HEK293 (cell line): ENCODE measurements at regions not wholly inside any gene's neighbourhood (a gene's known extent, or its start where the extent isn't known, plus 50 kb on each side); places are given as distances from the start of the nearest gene placed in this dataset.

Experiments used
- CTCF ChIA-PET: fragments of 350-600 bp; formaldehyde crosslinking; extraction: SDS; loops from one replicate; lab custom pipeline; 2021; ENCODE audit warnings: antibody characterized with exemption; lab: Yijun Ruan, JAX
- POLR2A ChIA-PET: fragments of 300-600 bp; formaldehyde crosslinking; extraction: SDS; loops from one replicate; lab custom pipeline; 2020; ENCODE audit warnings: antibody characterized with exemption, inconsistent platforms; lab: Yijun Ruan, JAX
- H3K27ac ChIP-seq: fragments of 200-500 bp; sonication (Bioruptor generic); 2 replicates; pipeline ENCODE4 v1.5.1; 2014; ENCODE audit warnings: low read depth, low read length, control low read depth, inconsistent platforms; ENCODE audit errors: extremely low read depth
- H3K36me3 ChIP-seq, 2 experiments: fragments of 200-500 bp in 1 of 2; sonication (Bioruptor generic) in 1 of 2; 1 replicate in 1 of 2; 2 replicates in 1 of 2; pipeline ENCODE4 v1.5.1; 2014 to 2017; ENCODE audit warnings: inconsistent platforms in 2 of 2, low read length in 2 of 2; ENCODE audit not compliant: control insufficient read depth in 2 of 2, insufficient read depth in 1 of 2
- H3K4me1 ChIP-seq: fragments of 200-500 bp; sonication (Bioruptor generic); 2 replicates; pipeline ENCODE4 v1.5.1; 2014; ENCODE audit warnings: mild to moderate bottlenecking, low read length, inconsistent platforms; ENCODE audit not compliant: control insufficient read depth, insufficient read depth
- H3K4me3 ChIP-seq: 2 replicates; pipeline ENCODE4 v1.5.1; 2011; ENCODE audit warnings: low read depth, mild to moderate bottlenecking, control low read depth, low read length, moderate library complexity
- H3K9me3 ChIP-seq: fragments of 200-500 bp; sonication (Bioruptor generic); 2 replicates; pipeline ENCODE4 v1.5.1; 2014; ENCODE audit warnings: low read depth, low read length, inconsistent platforms; ENCODE audit not compliant: control insufficient read depth, insufficient read depth
- GLI4 ChIP-seq: fragments of 450-650 bp; formaldehyde crosslinking; IDR thresholded peaks from 2 replicates; pipeline ENCODE4 v1.5.1; 2016; ENCODE audit warnings: missing biosample characterization, missing genetic modification characterization
- GLIS1 ChIP-seq: fragments of 450-650 bp; formaldehyde crosslinking; IDR thresholded peaks from 2 replicates; pipeline ENCODE4 v1.5.1; 2016; ENCODE audit warnings: missing biosample characterization, missing genetic modification characterization
- HOXC10 ChIP-seq: sonication (generic); formaldehyde crosslinking; IDR thresholded peaks from 2 replicates; pipeline ENCODE4 v1.8.1; 2023; ENCODE audit warnings: mild to moderate bottlenecking, missing genetic modification reagents
- HOXD13 ChIP-seq: sonication (generic); formaldehyde crosslinking; IDR thresholded peaks from 2 replicates; pipeline ENCODE4 v1.8.0; 2022; ENCODE audit warnings: missing genetic modification reagents, borderline replicate concordance
- KLF10 ChIP-seq: fragments of 450-650 bp; IDR thresholded peaks from 2 replicates; pipeline ENCODE4 v1.5.1; 2018; ENCODE audit warnings: missing biosample characterization, mild to moderate bottlenecking, missing genetic modification characterization
- PRDM1 ChIP-seq: fragments of 450-650 bp; formaldehyde crosslinking; IDR thresholded peaks from 2 replicates; pipeline ENCODE4; 2016; ENCODE audit warnings: missing biosample characterization, missing genetic modification characterization
- SP7 ChIP-seq: fragments of 450-650 bp; formaldehyde crosslinking; IDR thresholded peaks from 2 replicates; pipeline ENCODE4 v1.5.1; 2016; ENCODE audit warnings: missing biosample characterization, missing genetic modification characterization
- ZBTB7A ChIP-seq: fragments of 450-650 bp; formaldehyde crosslinking; IDR thresholded peaks from 2 replicates; pipeline ENCODE4 v1.5.1; 2016; ENCODE audit warnings: low read depth, missing biosample characterization, missing genetic modification characterization
- ZNF133 ChIP-seq: fragments of 450-650 bp; formaldehyde crosslinking; IDR thresholded peaks from 2 replicates; pipeline ENCODE4 v1.5.1; 2016; ENCODE audit warnings: missing biosample characterization, missing genetic modification characterization
- ZNF16 ChIP-seq: fragments of 450-650 bp; formaldehyde crosslinking; IDR thresholded peaks from 2 replicates; pipeline ENCODE4 v1.5.1; 2016; ENCODE audit warnings: low read depth, missing biosample characterization, missing genetic modification characterization
- ZNF19 ChIP-seq: fragments of 450-650 bp; formaldehyde crosslinking; IDR thresholded peaks from 2 replicates; pipeline ENCODE4; 2016; ENCODE audit warnings: missing biosample characterization, missing genetic modification characterization, low read depth
- ZNF2 ChIP-seq: fragments of 450-650 bp; formaldehyde crosslinking; IDR thresholded peaks from 2 replicates; pipeline ENCODE4 v1.5.1; 2016; ENCODE audit warnings: missing biosample characterization, missing genetic modification characterization
- ZNF202 ChIP-seq: fragments of 450-650 bp; formaldehyde crosslinking; IDR thresholded peaks from 2 replicates; pipeline ENCODE4 v1.5.1; 2016; ENCODE audit warnings: missing biosample characterization, missing genetic modification characterization, borderline replicate concordance
- ZNF24 ChIP-seq: fragments of 450-650 bp; formaldehyde crosslinking; IDR thresholded peaks from 2 replicates; pipeline ENCODE4 v1.5.1; 2016; ENCODE audit warnings: missing biosample characterization, missing genetic modification characterization
- ZNF521 ChIP-seq: fragments of 450-650 bp; formaldehyde crosslinking; IDR thresholded peaks from 2 replicates; pipeline ENCODE4 v1.5.1; 2017; ENCODE audit warnings: missing biosample characterization, mild to moderate bottlenecking, missing genetic modification characterization
- ZNF600 ChIP-seq: fragments of 450-650 bp; formaldehyde crosslinking; IDR thresholded peaks from 2 replicates; pipeline ENCODE4 v1.5.1; 2016; ENCODE audit warnings: missing biosample characterization, missing genetic modification characterization
- ZNF626 ChIP-seq: fragments of 450-650 bp; sonication (Bioruptor Pico); formaldehyde crosslinking; IDR thresholded peaks from 2 replicates; pipeline ENCODE4 v1.5.1; 2018; ENCODE audit warnings: missing biosample characterization, missing genetic modification characterization, inconsistent platforms
- ZNF629 ChIP-seq: fragments of 450-650 bp; formaldehyde crosslinking; IDR thresholded peaks from 2 replicates; pipeline ENCODE4 v1.5.1; 2017; ENCODE audit warnings: missing biosample characterization, missing genetic modification characterization
- ZNF707 ChIP-seq: fragments of 450-650 bp; formaldehyde crosslinking; IDR thresholded peaks from 2 replicates; pipeline ENCODE4 v1.5.1; 2016; ENCODE audit warnings: missing biosample characterization, missing genetic modification characterization
- ZSCAN30 ChIP-seq: fragments of 450-650 bp; IDR thresholded peaks from 2 replicates; pipeline ENCODE4 v1.5.1; 2018; ENCODE audit warnings: missing biosample characterization, mild to moderate bottlenecking, missing genetic modification characterization, moderate library complexity
- TF ChIP-seq, protein P1 (sequence below): fragments of 450-650 bp; formaldehyde crosslinking; IDR thresholded peaks from 2 replicates; pipeline ENCODE4 v1.5.1; 2017; ENCODE audit warnings: missing biosample characterization, missing genetic modification characterization
- TF ChIP-seq, protein P2 (sequence below): fragments of 450-650 bp; formaldehyde crosslinking; IDR thresholded peaks from 2 replicates; pipeline ENCODE4 v1.5.1; 2016; ENCODE audit warnings: missing biosample characterization, missing genetic modification characterization
- TF ChIP-seq, protein P3 (sequence below): fragments of 450-650 bp; formaldehyde crosslinking; IDR thresholded peaks from 2 replicates; pipeline ENCODE4 v1.5.1; 2016; ENCODE audit warnings: missing biosample characterization, missing genetic modification characterization, low read depth
- TF ChIP-seq, protein P4 (sequence below): fragments of 450-650 bp; formaldehyde crosslinking; optimal IDR thresholded peaks from 2 replicates; pipeline ENCODE3; 2016; ENCODE audit warnings: missing biosample characterization, mild to moderate bottlenecking, missing genetic modification characterization
- TF ChIP-seq, protein P5 (sequence below): IDR thresholded peaks from 2 replicates; pipeline ENCODE4 v1.6.1; 2011; ENCODE audit warnings: mild to moderate bottlenecking, low read depth, low read length, borderline replicate concordance

DNA sequence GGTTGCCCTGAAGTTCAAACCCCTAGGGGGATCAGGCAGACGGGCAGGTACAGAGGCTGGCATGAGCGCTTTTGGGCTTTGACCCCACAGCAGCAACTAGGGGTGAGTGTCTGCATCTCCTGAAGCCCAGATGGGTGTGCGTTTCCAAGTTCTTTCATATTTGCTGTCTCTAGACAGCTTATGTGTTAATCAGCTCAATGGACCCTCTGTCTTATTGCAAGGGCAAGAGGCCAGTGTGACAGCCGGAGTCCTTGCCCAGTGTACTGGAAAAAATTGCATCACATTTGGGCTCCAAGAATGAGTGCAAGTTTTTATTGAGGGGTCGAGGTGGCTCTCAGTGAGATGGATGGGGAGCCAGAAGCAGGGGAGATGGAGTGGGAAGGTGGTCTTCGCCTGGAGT lies 1863.7 kb upstream of the RAG2 start:
- POLR2A ChIA-PET = no interaction called here
- Histone ChIP-seq H3K9me3 (no peaks in the 10 kb centered on the region), H3K36me3 (no peaks in the 10 kb centered on the region), H3K4me3 (no peak overlapping the region), H3K27ac (no peak overlapping the region), H3K4me1 (no peaks in the 10 kb centered on the region)
- TF ChIP-seq ZBTB7A (tag by site-specific recombination) (no peak), ZNF16 (tag by site-specific recombination) (no peak), ZNF626 (tag by site-specific recombination) (no peak), ZNF202 (no peak), ZNF707 (tag by site-specific recombination) (no peak), ZNF2 (tag by site-specific recombination) (no peak), ZNF24 (no peak), PRDM1 (tag by site-specific recombination) (no peak), ZNF600 (tag by site-specific recombination) (no peak), ZNF133 (tag by site-specific recombination) (no peak)
- CTCF ChIA-PET = no interaction called here

DNA sequence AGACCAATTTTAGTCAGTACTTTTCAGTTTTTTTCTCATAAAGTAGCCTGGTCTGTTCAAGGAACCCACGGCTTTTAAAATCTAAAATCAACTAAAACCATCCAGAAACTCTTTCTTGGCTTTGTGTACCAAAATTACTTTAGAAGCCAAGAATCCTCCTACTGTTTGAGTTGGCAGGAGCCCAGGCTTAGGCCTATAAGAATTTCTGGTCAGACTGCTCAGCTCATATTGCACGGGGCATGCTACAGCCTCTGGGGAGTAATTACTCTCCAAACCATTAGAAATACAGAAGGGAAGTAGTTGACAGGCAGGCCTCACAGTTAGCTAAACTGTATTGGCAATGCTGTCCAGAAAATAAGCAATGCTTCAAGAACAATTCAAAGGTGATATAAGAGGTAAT lies 1862.9 kb upstream of the RAG2 start:
- Histone ChIP-seq H3K9me3 (no peaks in the 10 kb centered on the region), H3K36me3 (no peaks in the 10 kb centered on the region), H3K27ac (no peak overlapping the region), H3K4me1 (no peaks in the 10 kb centered on the region), H3K4me3 (no peak overlapping the region)
- CTCF ChIA-PET = no interaction called here
- POLR2A ChIA-PET = no interaction called here
- TF ChIP-seq, protein P1, sequence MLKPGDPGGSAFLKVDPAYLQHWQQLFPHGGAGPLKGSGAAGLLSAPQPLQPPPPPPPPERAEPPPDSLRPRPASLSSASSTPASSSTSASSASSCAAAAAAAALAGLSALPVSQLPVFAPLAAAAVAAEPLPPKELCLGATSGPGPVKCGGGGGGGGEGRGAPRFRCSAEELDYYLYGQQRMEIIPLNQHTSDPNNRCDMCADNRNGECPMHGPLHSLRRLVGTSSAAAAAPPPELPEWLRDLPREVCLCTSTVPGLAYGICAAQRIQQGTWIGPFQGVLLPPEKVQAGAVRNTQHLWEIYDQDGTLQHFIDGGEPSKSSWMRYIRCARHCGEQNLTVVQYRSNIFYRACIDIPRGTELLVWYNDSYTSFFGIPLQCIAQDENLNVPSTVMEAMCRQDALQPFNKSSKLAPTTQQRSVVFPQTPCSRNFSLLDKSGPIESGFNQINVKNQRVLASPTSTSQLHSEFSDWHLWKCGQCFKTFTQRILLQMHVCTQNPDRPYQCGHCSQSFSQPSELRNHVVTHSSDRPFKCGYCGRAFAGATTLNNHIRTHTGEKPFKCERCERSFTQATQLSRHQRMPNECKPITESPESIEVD (tag by site-specific recombination) = peak; percentile 78
- peak; percentile 34; the same call in 1 of the 2 replicates for TF ChIP-seq ZNF629
- TF ChIP-seq GLI4 = no peak

DNA sequence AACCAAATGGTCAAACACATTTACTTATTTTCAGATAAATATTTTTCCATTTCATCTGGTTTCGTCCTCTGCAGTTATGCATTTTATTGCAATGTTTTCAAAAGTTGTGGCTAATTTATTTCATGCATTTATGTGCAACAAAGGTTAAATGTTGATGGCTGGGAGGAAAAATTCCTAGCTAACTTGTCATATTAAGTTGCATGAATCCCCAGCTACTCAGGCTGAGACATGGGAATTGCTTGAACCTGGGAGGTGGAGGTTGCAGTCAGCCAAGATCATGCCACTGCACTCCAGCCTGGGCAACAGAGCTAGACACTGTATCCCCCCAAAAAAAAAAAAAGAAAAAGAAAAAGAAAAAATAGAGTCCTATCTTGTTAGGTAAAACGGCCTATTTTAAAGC lies 1862.4 kb upstream of the RAG2 start:
- Histone ChIP-seq H3K4me3 (no peak overlapping the region), H3K27ac (no peak overlapping the region), H3K36me3 (no peaks in the 10 kb centered on the region), H3K9me3 (no peaks in the 10 kb centered on the region), H3K4me1 (no peaks in the 10 kb centered on the region)
- ChIA-PET CTCF (no interaction called here), POLR2A (no interaction called here)
- TF ChIP-seq GLIS1 (tag by site-specific recombination) (no peak), ZSCAN30 (no peak), HOXC10 (no peak), SP7 (tag by site-specific recombination) (no peak)

DNA sequence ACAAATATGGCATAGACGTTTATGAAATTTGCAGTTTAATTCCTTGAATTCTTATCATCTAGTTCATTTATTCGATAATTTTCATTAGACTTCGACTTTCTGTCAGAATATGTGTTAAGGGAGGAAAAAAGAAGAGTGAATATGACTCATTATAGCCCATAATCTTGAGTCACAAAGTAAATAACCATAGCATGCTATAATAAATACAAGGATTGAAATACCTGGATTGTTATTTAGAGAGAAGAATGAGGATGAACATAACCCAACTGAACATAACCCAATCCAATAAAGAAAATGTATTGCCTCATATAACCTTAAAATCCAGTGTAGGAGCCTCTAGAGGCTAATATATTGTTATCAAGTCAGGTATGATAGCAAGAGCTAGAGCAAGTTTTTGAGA lies 1858.3 kb upstream of the RAG2 start:
- H3K27ac ChIP-seq = no peak overlapping the region
- CTCF ChIA-PET = no interaction called here
- TF ChIP-seq ZNF19 (no peak), HOXD13 (CRISPR knock-in tag) (no peak), ZNF521 (tag by site-specific recombination) (no peak), KLF10 (tag by site-specific recombination) (no peak)
- TF ChIP-seq, protein P2, sequence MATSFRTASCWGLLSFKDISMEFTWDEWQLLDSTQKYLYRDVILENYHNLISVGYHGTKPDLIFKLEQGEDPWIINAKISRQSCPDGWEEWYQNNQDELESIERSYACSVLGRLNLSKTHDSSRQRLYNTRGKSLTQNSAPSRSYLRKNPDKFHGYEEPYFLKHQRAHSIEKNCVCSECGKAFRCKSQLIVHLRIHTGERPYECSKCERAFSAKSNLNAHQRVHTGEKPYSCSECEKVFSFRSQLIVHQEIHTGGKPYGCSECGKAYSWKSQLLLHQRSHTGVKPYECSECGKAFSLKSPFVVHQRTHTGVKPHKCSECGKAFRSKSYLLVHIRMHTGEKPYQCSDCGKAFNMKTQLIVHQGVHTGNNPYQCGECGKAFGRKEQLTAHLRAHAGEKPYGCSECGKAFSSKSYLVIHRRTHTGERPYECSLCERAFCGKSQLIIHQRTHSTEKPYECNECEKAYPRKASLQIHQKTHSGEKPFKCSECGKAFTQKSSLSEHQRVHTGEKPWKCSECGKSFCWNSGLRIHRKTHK (tag by site-specific recombination) = no peak
- TF ChIP-seq, protein P3, sequence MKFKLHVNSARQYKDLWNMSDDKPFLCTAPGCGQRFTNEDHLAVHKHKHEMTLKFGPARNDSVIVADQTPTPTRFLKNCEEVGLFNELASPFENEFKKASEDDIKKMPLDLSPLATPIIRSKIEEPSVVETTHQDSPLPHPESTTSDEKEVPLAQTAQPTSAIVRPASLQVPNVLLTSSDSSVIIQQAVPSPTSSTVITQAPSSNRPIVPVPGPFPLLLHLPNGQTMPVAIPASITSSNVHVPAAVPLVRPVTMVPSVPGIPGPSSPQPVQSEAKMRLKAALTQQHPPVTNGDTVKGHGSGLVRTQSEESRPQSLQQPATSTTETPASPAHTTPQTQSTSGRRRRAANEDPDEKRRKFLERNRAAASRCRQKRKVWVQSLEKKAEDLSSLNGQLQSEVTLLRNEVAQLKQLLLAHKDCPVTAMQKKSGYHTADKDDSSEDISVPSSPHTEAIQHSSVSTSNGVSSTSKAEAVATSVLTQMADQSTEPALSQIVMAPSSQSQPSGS (tag by site-specific recombination) = no peak
- TF ChIP-seq, protein P4, sequence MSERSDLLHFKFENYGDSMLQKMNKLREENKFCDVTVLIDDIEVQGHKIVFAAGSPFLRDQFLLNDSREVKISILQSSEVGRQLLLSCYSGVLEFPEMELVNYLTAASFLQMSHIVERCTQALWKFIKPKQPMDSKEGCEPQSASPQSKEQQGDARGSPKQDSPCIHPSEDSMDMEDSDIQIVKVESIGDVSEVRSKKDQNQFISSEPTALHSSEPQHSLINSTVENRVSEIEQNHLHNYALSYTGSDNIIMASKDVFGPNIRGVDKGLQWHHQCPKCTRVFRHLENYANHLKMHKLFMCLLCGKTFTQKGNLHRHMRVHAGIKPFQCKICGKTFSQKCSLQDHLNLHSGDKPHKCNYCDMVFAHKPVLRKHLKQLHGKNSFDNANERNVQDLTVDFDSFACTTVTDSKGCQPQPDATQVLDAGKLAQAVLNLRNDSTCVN (tag by site-specific recombination) = no peak
- TF ChIP-seq, protein P5, sequence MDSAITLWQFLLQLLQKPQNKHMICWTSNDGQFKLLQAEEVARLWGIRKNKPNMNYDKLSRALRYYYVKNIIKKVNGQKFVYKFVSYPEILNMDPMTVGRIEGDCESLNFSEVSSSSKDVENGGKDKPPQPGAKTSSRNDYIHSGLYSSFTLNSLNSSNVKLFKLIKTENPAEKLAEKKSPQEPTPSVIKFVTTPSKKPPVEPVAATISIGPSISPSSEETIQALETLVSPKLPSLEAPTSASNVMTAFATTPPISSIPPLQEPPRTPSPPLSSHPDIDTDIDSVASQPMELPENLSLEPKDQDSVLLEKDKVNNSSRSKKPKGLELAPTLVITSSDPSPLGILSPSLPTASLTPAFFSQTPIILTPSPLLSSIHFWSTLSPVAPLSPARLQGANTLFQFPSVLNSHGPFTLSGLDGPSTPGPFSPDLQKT = no peak

More for the DNA sequence above, 1858.3 kb upstream of the RAG2 start:
- Histone ChIP-seq H3K4me1 (no peaks in the 10 kb centered on the region), H3K36me3 (no peaks in the 10 kb centered on the region), H3K4me3 (no peak overlapping the region), H3K9me3 (no peaks in the 10 kb centered on the region)
- POLR2A ChIA-PET = no interaction called here
